ENCODE measurements at regions not wholly inside any gene's neighbourhood (a gene's known extent, or its start where the extent isn't known, plus 50 kb on each side); places are given as distances from the start of the nearest gene placed in this dataset.
"Not testable (repeated sequence)": the region's sequence is repeated elsewhere in the genome, so short reads cannot be mapped to it uniquely, and the experiment has no call there.

GRCh38 chr15:58362262-58362922, 69.4 kb upstream of the LIPC start:
- DNase-seq: no peak

GRCh38 chr15:58363118-58363517, 68.7 kb upstream of the LIPC start:
- DNase-seq: not testable (repeated sequence)

GRCh38 chr15:58363673-58364072, 68.1 kb upstream of the LIPC start:
- DNase-seq: not testable (repeated sequence)

DNA sequence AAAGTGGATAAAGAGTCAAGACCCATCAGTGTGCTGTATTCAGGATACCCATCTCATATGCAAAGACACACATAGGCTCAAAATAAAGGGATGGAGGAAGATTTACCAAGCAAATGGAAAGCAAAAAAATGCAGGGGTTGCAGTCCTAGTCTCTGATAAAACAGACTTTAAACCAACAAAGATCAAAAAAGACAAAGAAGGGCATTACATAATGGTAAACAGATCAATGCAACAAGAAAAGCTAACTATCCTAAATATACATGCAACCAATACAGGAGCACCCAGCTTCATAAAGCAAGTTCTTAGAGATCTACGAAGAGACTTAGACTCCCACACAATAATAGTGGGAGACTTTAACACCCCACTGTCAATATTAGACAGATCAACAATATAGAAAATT, 66.7 kb upstream of the LIPC start:
- not testable (repeated sequence) for DNase-seq

DNA sequence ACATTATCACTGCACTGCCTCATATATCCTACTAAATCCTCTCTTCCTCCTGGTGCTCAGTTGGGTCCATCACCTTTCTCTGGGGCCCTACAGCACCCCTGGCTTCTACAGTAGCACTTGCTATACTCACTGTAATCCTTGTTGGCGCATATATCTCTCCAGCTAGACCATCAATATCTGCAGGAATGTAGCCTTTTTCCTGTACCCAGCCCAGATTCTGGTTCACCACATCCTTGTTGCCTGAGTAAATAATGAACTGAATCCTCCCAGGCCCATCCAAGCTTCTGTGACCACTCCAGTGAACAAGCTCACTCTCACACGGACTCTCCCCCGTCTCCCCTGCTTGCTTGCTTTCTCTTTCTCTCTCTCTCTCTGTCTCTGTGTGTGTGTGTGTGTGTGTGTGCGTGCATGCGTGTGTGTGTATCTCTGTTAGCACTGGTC, 62.5 kb upstream of the LIPC start:
- no peak for DNase-seq

DNA sequence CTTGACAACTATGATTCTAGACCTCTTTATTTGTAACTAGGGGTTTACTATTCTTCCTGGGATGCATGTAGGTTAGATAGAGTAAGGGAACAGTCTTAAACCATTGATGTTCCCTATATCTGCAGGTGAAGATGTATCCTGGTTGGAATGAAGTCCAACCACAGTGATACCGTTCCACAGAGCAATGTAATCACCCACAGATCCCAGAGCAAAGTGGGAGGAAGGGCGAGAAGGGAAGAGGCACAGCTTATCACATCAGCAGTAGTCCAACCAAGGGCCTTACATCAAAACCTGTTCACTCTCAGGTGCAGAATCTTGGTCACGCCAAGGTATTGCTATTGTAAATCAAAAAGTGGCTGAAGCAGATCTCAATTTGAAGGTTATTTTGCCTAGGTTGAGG, 61.8 kb upstream of the LIPC start:
- DNase-seq: no peak

GRCh38 chr15:58374147-58374546, 57.6 kb upstream of the LIPC start:
- no peak for DNase-seq

GRCh38 chr15:58377193-58377592, 54.6 kb upstream of the LIPC start:
- DNase-seq: no peak

- DNase-seq: no peak
Measured at GRCh38 chr15:58378241-58379085, 53.3 kb upstream of the LIPC start.

GRCh38 chr15:58379454-58379853, 52.3 kb upstream of the LIPC start:
- DNase-seq: not testable (repeated sequence)

DNA sequence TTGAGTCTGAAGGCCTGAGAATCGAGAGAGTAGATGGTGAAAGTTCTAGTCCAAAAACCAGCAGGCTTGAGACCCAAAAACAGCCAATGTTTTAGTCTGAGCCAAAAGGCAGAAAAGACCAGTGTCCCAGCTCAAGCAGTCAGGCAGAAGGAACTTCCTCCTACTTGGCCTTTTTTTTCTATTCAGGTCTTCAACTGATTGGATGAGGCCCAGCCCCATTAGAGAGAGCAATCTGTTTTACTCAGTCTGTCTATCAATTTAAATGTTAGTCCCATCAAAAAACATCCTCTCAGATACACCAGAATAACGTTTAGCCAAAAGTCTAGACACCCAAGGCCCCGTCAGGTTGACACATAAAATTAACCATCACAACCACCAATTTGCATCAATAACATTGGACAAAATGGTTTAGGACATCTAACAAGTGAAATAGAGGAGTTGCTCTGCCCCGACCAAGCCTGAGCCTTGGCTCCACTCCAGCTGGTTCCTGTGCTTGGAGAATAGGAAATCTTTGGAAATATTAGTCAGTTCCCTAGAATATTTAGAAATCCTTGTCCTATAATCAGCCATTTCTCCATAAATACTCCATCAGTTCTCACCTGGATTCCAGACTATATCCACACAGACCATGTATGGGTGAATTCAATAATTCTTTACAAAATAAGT, 51.4 kb upstream of the LIPC start:
- DNase-seq: no peak

GRCh38 chr15:58381697-58382096, 50.1 kb upstream of the LIPC start:
- no peak for DNase-seq

Measured in CD4-positive, alpha-beta T cell treated with Interleukin-6 for 4 hours (primary cell).